ENCODE measurements at regions not wholly inside any gene's neighbourhood (a gene's known extent, or its start where the extent isn't known, plus 50 kb on each side); places are given as distances from the start of the nearest gene placed in this dataset.
"Not testable (repeated sequence)": the region's sequence is repeated elsewhere in the genome, so short reads cannot be mapped to it uniquely, and the experiment has no call there.

- no peak overlapping the region for H3K27ac ChIP-seq (ENCODE audit: low read length)
These were observed 110.3 kb downstream of the C16orf95 start for GRCh38 chr16:87206646-87207451.

GRCh38 chr16:87207509-87207908 lies 109.7 kb downstream of the C16orf95 start:
- Histone ChIP-seq H3K36me3 (replicated peaks; ENCODE audit: low read depth, low read length) (no peaks in the 10 kb centered on the region), H3K9ac (ENCODE audit: low read length) (no peak overlapping the region), H4K20me1 (ENCODE audit: insufficient read depth, low read length) (no peaks in the 10 kb centered on the region), H3K9me3 (ENCODE audit: insufficient read depth, low read length) (no peaks in the 10 kb centered on the region), H3K4me1 (ENCODE audit: low read length) (no peaks in the 10 kb centered on the region), H3K4me2 (ENCODE audit: low read length) (no peak overlapping the region), H2AFZ (ENCODE audit: low read depth, low read length) (no peak overlapping the region), H3K27me3 (ENCODE audit: low read depth, low read length) (no peaks in the 10 kb centered on the region; the same call in 1 of the 2 replicates), H3K27ac (ENCODE audit: low read length) (no peak overlapping the region), H3K79me2 (ENCODE audit: low read length) (no peaks in the 10 kb centered on the region), H3K4me3 (ENCODE audit: low read length) (no peak overlapping the region)
- no peak for TF ChIP-seq EZH2phosphoT487 (IDR thresholded peaks at IDR 0.05; ENCODE audit: low read depth)
- no peak for TF ChIP-seq CTCF (IDR thresholded peaks at IDR 0.05; ENCODE audit: low read depth, low read length)

More at GRCh38 chr16:87206646-87207451, 110.3 kb downstream of the C16orf95 start:
- H3K9ac ChIP-seq (ENCODE audit: low read length): no peak overlapping the region
- no peaks in the 10 kb centered on the region for H4K20me1 ChIP-seq (ENCODE audit: insufficient read depth, low read length)
- no peak overlapping the region for H3K4me2 ChIP-seq (ENCODE audit: low read length)
- no peaks in the 10 kb centered on the region for H3K36me3 ChIP-seq (replicated peaks; ENCODE audit: low read depth, low read length)
- TF ChIP-seq EZH2phosphoT487 (IDR thresholded peaks at IDR 0.05; ENCODE audit: low read depth) (no peak), CTCF (IDR thresholded peaks at IDR 0.05; ENCODE audit: low read depth, low read length) (no peak)
- no peaks in the 10 kb centered on the region for H3K79me2 ChIP-seq (ENCODE audit: low read length)
- H3K4me1 ChIP-seq (ENCODE audit: low read length): no peaks in the 10 kb centered on the region
- H3K27me3 ChIP-seq (ENCODE audit: low read depth, low read length): no peaks in the 10 kb centered on the region; the same call in 1 of the 2 replicates
- H2AFZ ChIP-seq (ENCODE audit: low read depth, low read length): no peak overlapping the region
- no peak overlapping the region for H3K4me3 ChIP-seq (ENCODE audit: low read length)
- no peaks in the 10 kb centered on the region for H3K9me3 ChIP-seq (ENCODE audit: insufficient read depth, low read length)

GRCh38 chr16:87207965-87208364 lies 109.2 kb downstream of the C16orf95 start:
- no peaks in the 10 kb centered on the region for H3K9me3 ChIP-seq (ENCODE audit: insufficient read depth, low read length)
- H3K9ac ChIP-seq (ENCODE audit: low read length): no peak overlapping the region
- TF ChIP-seq EZH2phosphoT487 (IDR thresholded peaks at IDR 0.05; ENCODE audit: low read depth) (no peak), CTCF (IDR thresholded peaks at IDR 0.05; ENCODE audit: low read depth, low read length) (no peak)
- H3K4me3 ChIP-seq (ENCODE audit: low read length): no peak overlapping the region
- H3K79me2 ChIP-seq (ENCODE audit: low read length): no peaks in the 10 kb centered on the region
- no peaks in the 10 kb centered on the region for H3K4me1 ChIP-seq (ENCODE audit: low read length)
- H3K36me3 ChIP-seq (replicated peaks; ENCODE audit: low read depth, low read length): no peaks in the 10 kb centered on the region
- H3K27me3 ChIP-seq (ENCODE audit: low read depth, low read length): no peaks in the 10 kb centered on the region; the same call in 1 of the 2 replicates
- no peak overlapping the region for H3K4me2 ChIP-seq (ENCODE audit: low read length)
- no peak overlapping the region for H2AFZ ChIP-seq (ENCODE audit: low read depth, low read length)
- H4K20me1 ChIP-seq (ENCODE audit: insufficient read depth, low read length): no peaks in the 10 kb centered on the region
- H3K27ac ChIP-seq (ENCODE audit: low read length): no peak overlapping the region

- not testable (repeated sequence) for H3K36me3 ChIP-seq (replicated peaks; ENCODE audit: low read depth, low read length); H3K4me1 ChIP-seq (ENCODE audit: low read length); H3K27me3 ChIP-seq (ENCODE audit: low read depth, low read length); H3K9ac ChIP-seq (ENCODE audit: low read length); H3K4me2 ChIP-seq (ENCODE audit: low read length); H4K20me1 ChIP-seq (ENCODE audit: insufficient read depth, low read length); H3K79me2 ChIP-seq (ENCODE audit: low read length); H3K27ac ChIP-seq (ENCODE audit: low read length); H3K4me3 ChIP-seq (ENCODE audit: low read length); H3K9me3 ChIP-seq (ENCODE audit: insufficient read depth, low read length); H2AFZ ChIP-seq (ENCODE audit: low read depth, low read length)
These were observed 108.2 kb downstream of the C16orf95 start for GRCh38 chr16:87208968-87209367.
